ENCODE measurements at regions not wholly inside any gene's neighbourhood (a gene's known extent, or its start where the extent isn't known, plus 50 kb on each side); places are given as distances from the start of the nearest gene placed in this dataset.

DNA sequence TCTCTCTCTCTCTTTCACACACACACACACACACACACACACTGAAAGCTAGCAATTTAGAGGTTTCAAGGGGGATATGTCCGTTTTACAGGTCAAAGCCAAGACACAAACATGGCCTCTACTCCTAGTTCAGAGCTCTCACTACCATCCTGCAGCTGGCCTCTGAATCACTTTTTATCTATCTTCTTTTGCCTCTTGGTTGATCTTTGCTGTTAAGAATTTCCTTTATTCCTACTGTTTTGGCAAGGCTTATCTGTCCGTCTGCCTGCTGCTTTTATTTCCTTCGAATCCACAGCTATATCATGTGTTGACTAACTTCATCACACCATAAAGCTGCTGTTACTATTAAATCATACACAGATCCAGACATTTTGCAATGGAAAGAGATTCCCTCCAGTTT is 543.0 kb downstream of the PLCL1 start:
- Histone ChIP-seq H3K9ac (ENCODE audit: low read length) (no peak overlapping the region), H3K36me3 (ENCODE audit: control insufficient read depth in 1 of 2, insufficient read depth in 2 of 2, low read depth in 1 of 2, low read length in 2 of 2) (no peaks in the 10 kb centered on the region), H3K27ac (ENCODE audit: low read length, poor library complexity, severe bottlenecking) (no peak overlapping the region), H2BK12ac (ENCODE audit: low read length in 2 of 2) (no peak overlapping the region), H2BK5ac (ENCODE audit: low read depth, low read length, poor library complexity, severe bottlenecking) (no peak overlapping the region), H3K4me1 (ENCODE audit: control insufficient read depth, insufficient read depth, low read depth, low read length) (no peaks in the 10 kb centered on the region), H3K9me3 (ENCODE audit: control insufficient read depth, low read length) (no peaks in the 10 kb centered on the region), H3K4me2 (ENCODE audit: low read length, poor library complexity, severe bottlenecking) (no peak overlapping the region), H3K23ac (ENCODE audit: low read length in 2 of 2) (no peak overlapping the region), H3K4me3 (ENCODE audit: insufficient read depth in 1 of 2, low read depth in 1 of 2, low read length in 2 of 2) (no peak overlapping the region), H2AK5ac (ENCODE audit: low read length, severe bottlenecking) (no peak overlapping the region), H3K14ac (ENCODE audit: low read length in 2 of 2) (no peak overlapping the region), H4K8ac (ENCODE audit: low read length) (no peak overlapping the region), H3K4ac (ENCODE audit: low read depth in 1 of 2, low read length in 2 of 2) (no peak overlapping the region), H2AFZ (ENCODE audit: low read depth, low read length) (no peak overlapping the region), H3K27me3 (ENCODE audit: control insufficient read depth in 1 of 2, insufficient read depth in 1 of 2, low read length in 2 of 2) (no peaks in the 10 kb centered on the region), H3K79me1 (replicated peaks; ENCODE audit: low read length, poor library complexity, severe bottlenecking) (no peaks in the 10 kb centered on the region), H3K18ac (ENCODE audit: low read depth in 1 of 2, low read length in 2 of 2) (no peak overlapping the region), H2BK15ac (ENCODE audit: low read depth, poor library complexity, severe bottlenecking) (no peak overlapping the region), H2BK120ac (ENCODE audit: low read depth, low read length) (no peak overlapping the region), H4K91ac (ENCODE audit: low read length) (no peak overlapping the region)
- DNase-seq, result no peak
- WGBS, result 80% methylated on average over 3 of the region's 3 CpGs

DNA sequence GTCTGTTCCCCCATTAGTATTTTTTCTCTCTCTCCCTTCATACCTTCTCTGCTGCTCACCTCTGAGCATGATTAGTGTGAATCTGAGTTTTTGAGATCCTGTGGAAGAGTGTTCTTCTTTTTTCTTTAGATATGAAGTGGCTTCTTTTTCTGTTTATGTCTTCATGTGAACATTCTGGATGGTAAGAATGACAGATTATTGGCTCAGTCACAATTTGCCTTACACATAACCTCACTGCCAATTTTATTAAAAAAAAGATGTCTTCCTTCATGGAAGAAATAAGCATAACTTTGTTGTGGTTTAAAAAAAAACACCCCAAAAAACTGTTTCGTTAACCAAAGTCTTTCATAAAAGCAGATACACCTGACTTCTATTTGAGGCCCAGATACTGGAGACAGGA is 539.1 kb downstream of the PLCL1 start:
- Histone ChIP-seq H4K8ac (ENCODE audit: low read length) (no peak overlapping the region), H3K23ac (ENCODE audit: low read length in 2 of 2) (no peak overlapping the region), H3K4me2 (ENCODE audit: low read length, poor library complexity, severe bottlenecking) (no peak overlapping the region), H3K27me3 (ENCODE audit: control insufficient read depth in 1 of 2, insufficient read depth in 1 of 2, low read length in 2 of 2) (no peaks in the 10 kb centered on the region), H3K4me3 (ENCODE audit: insufficient read depth in 1 of 2, low read depth in 1 of 2, low read length in 2 of 2) (no peak overlapping the region), H2BK12ac (ENCODE audit: low read length in 2 of 2) (no peak overlapping the region), H3K36me3 (ENCODE audit: control insufficient read depth in 1 of 2, insufficient read depth in 2 of 2, low read depth in 1 of 2, low read length in 2 of 2) (no peaks in the 10 kb centered on the region), H3K14ac (ENCODE audit: low read length in 2 of 2) (no peak overlapping the region), H3K18ac (ENCODE audit: low read depth in 1 of 2, low read length in 2 of 2) (no peak overlapping the region), H2BK120ac (ENCODE audit: low read depth, low read length) (no peak overlapping the region), H2BK15ac (ENCODE audit: low read depth, poor library complexity, severe bottlenecking) (no peak overlapping the region), H3K79me1 (replicated peaks; ENCODE audit: low read length, poor library complexity, severe bottlenecking) (no peaks in the 10 kb centered on the region), H3K9ac (ENCODE audit: low read length) (no peak overlapping the region), H3K27ac (ENCODE audit: low read length, poor library complexity, severe bottlenecking) (no peak overlapping the region), H2BK5ac (ENCODE audit: low read depth, low read length, poor library complexity, severe bottlenecking) (no peak overlapping the region), H3K9me3 (ENCODE audit: control insufficient read depth, low read length) (no peaks in the 10 kb centered on the region), H2AK5ac (ENCODE audit: low read length, severe bottlenecking) (no peak overlapping the region), H4K91ac (ENCODE audit: low read length) (no peak overlapping the region), H3K4ac (ENCODE audit: low read depth in 1 of 2, low read length in 2 of 2) (no peak overlapping the region), H2AFZ (ENCODE audit: low read depth, low read length) (no peak overlapping the region), H3K4me1 (ENCODE audit: control insufficient read depth, insufficient read depth, low read depth, low read length) (no peaks in the 10 kb centered on the region)
- 88% methylated on average over 1 of the region's 1 CpG for WGBS
- DNase-seq, result no peak

DNA sequence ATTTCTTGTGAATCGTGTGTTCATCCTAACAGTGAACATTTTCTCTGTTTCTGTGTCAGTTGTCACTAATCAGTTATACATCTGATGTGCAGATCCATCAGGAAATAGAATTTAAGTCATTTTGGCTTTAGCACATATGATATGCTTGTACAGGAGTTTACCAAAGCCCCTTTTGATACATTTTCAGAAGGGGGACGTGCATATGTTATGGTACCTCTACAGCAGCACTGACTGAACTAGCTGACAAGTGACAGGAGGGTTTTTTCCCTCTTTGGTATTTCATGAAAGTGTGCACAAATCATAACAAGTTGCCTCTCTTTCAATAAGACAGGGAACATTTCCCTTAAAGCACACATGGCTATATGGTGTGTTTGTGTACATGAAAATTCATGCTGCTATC is 536.5 kb downstream of the PLCL1 start:
- Histone ChIP-seq H3K18ac (ENCODE audit: low read depth in 1 of 2, low read length in 2 of 2) (no peak overlapping the region), H2BK15ac (ENCODE audit: low read depth, poor library complexity, severe bottlenecking) (no peak overlapping the region), H3K4me2 (ENCODE audit: low read length, poor library complexity, severe bottlenecking) (no peak overlapping the region)

DNA sequence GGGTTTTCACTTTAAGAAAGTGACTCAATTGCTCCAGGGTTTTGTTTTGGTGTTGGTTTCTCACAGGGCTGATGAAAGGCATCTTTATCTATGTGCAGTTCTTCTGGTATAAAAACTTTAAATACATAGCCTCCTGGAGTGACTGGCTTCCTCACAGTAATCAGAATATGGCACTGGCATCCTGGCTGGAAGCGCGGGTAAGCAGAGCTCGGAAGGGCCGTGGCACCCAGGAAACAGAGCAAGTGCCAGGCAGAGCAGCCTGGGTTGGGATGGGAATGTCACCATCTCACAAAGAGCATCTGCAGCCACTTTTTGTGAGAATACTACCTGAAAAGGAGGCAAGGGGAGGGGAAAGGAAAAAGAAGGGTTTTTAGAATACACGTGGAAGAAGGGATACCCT is 534.7 kb downstream of the PLCL1 start:
- H3K4me1 ChIP-seq (ENCODE audit: control insufficient read depth, insufficient read depth, low read depth, low read length), result no peaks in the 10 kb centered on the region
- no peak overlapping the region for H3K4ac ChIP-seq (ENCODE audit: low read depth in 1 of 2, low read length in 2 of 2)
- H2AK5ac ChIP-seq (ENCODE audit: low read length, severe bottlenecking), result no peak overlapping the region
- no peak overlapping the region for H2BK5ac ChIP-seq (ENCODE audit: low read depth, low read length, poor library complexity, severe bottlenecking)
- no peak for DNase-seq
- H3K23ac ChIP-seq (ENCODE audit: low read length in 2 of 2), result no peak overlapping the region
- H4K8ac ChIP-seq (ENCODE audit: low read length), result no peak overlapping the region
- H3K9ac ChIP-seq (ENCODE audit: low read length), result no peak overlapping the region
- H3K79me1 ChIP-seq (replicated peaks; ENCODE audit: low read length, poor library complexity, severe bottlenecking), result no peaks in the 10 kb centered on the region
- H2BK15ac ChIP-seq (ENCODE audit: low read depth, poor library complexity, severe bottlenecking), result no peak overlapping the region
- no peaks in the 10 kb centered on the region for H3K9me3 ChIP-seq (ENCODE audit: control insufficient read depth, low read length)
- no peak overlapping the region for H3K4me2 ChIP-seq (ENCODE audit: low read length, poor library complexity, severe bottlenecking)
- H3K27ac ChIP-seq (ENCODE audit: low read length, poor library complexity, severe bottlenecking), result no peak overlapping the region
- no peaks in the 10 kb centered on the region for H3K36me3 ChIP-seq (ENCODE audit: control insufficient read depth in 1 of 2, insufficient read depth in 2 of 2, low read depth in 1 of 2, low read length in 2 of 2)
- H2BK120ac ChIP-seq (ENCODE audit: low read depth, low read length), result no peak overlapping the region
- no peak overlapping the region for H2AFZ ChIP-seq (ENCODE audit: low read depth, low read length)
- WGBS, result 91% methylated on average over 5 of the region's 5 CpGs
- no peak overlapping the region for H3K18ac ChIP-seq (ENCODE audit: low read depth in 1 of 2, low read length in 2 of 2)
- no peak overlapping the region for H3K14ac ChIP-seq (ENCODE audit: low read length in 2 of 2)
- no peak overlapping the region for H3K4me3 ChIP-seq (ENCODE audit: insufficient read depth in 1 of 2, low read depth in 1 of 2, low read length in 2 of 2)
- H2BK12ac ChIP-seq (ENCODE audit: low read length in 2 of 2), result no peak overlapping the region
- no peak overlapping the region for H4K91ac ChIP-seq (ENCODE audit: low read length)
- H3K27me3 ChIP-seq (ENCODE audit: control insufficient read depth in 1 of 2, insufficient read depth in 1 of 2, low read length in 2 of 2), result no peaks in the 10 kb centered on the region

More for the DNA sequence above, 536.5 kb downstream of the PLCL1 start:
- H4K8ac ChIP-seq (ENCODE audit: low read length), result no peak overlapping the region
- H3K4ac ChIP-seq (ENCODE audit: low read depth in 1 of 2, low read length in 2 of 2), result no peak overlapping the region
- H2AK5ac ChIP-seq (ENCODE audit: low read length, severe bottlenecking), result no peak overlapping the region
- H3K9ac ChIP-seq (ENCODE audit: low read length), result no peak overlapping the region
- H2BK12ac ChIP-seq (ENCODE audit: low read length in 2 of 2), result no peak overlapping the region
- no peaks in the 10 kb centered on the region for H3K4me1 ChIP-seq (ENCODE audit: control insufficient read depth, insufficient read depth, low read depth, low read length)
- H3K27ac ChIP-seq (ENCODE audit: low read length, poor library complexity, severe bottlenecking), result no peak overlapping the region
- WGBS, result 50% methylated on average over 1 of the region's 2 CpGs
- no peaks in the 10 kb centered on the region for H3K27me3 ChIP-seq (ENCODE audit: control insufficient read depth in 1 of 2, insufficient read depth in 1 of 2, low read length in 2 of 2)
- no peak overlapping the region for H3K23ac ChIP-seq (ENCODE audit: low read length in 2 of 2)
- H3K14ac ChIP-seq (ENCODE audit: low read length in 2 of 2), result no peak overlapping the region
- no peak overlapping the region for H2AFZ ChIP-seq (ENCODE audit: low read depth, low read length)
- no peaks in the 10 kb centered on the region for H3K9me3 ChIP-seq (ENCODE audit: control insufficient read depth, low read length)
- H2BK5ac ChIP-seq (ENCODE audit: low read depth, low read length, poor library complexity, severe bottlenecking), result no peak overlapping the region
- no peak overlapping the region for H2BK120ac ChIP-seq (ENCODE audit: low read depth, low read length)
- DNase-seq, result no peak
- H3K36me3 ChIP-seq (ENCODE audit: control insufficient read depth in 1 of 2, insufficient read depth in 2 of 2, low read depth in 1 of 2, low read length in 2 of 2), result no peaks in the 10 kb centered on the region
- H4K91ac ChIP-seq (ENCODE audit: low read length), result no peak overlapping the region
- H3K79me1 ChIP-seq (replicated peaks; ENCODE audit: low read length, poor library complexity, severe bottlenecking), result no peaks in the 10 kb centered on the region
- H3K4me3 ChIP-seq (ENCODE audit: insufficient read depth in 1 of 2, low read depth in 1 of 2, low read length in 2 of 2), result no peak overlapping the region
